Mucosa of descending colon (tissue), 3 donors: ENCODE measurements at regions not wholly inside any gene's neighbourhood (a gene's known extent, or its start where the extent isn't known, plus 50 kb on each side); places are given as distances from the start of the nearest gene placed in this dataset.

Experiments used
- ATAC-seq: fragments of 200-7000 bp; cut with Tn5 transposase; one replicate; pipeline ENCODE4 v1.9.1; 2020; ENCODE audit warnings: mild to moderate bottlenecking, moderate library complexity
- DNase-seq, 3 donors: peaks; one replicate each; pipeline ENCODE4 v3.0.0-alpha.2; 2020
- H3K36me3 ChIP-seq: fragments of 200-600 bp; one replicate; pipeline ENCODE4 v1.8.0; 2021; ENCODE audit warnings: low read depth, mild to moderate bottlenecking
- H3K4me1 ChIP-seq: fragments of 200-600 bp; one replicate; pipeline ENCODE4 v1.8.0; 2021; ENCODE audit warnings: low read depth, mild to moderate bottlenecking
- H3K4me3 ChIP-seq: fragments of 200-600 bp; one replicate; pipeline ENCODE4 v1.8.0; 2021; ENCODE audit warnings: mild to moderate bottlenecking
- H3K9me3 ChIP-seq: fragments of 200-600 bp; one replicate; pipeline ENCODE4 v1.8.0; 2021; ENCODE audit warnings: mild to moderate bottlenecking
- intact Hi-C, 2 donors: fragments of 100-400 bp; cut with DNase I in 1 of 2; cut with micrococcal nuclease in 1 of 2; formaldehyde crosslinking; loops; one replicate each; pipeline versions ENCODE4 v1.11.0 to v1.11.1; 2022; cut with DNase I, micrococcal nuclease
- TF ChIP-seq, protein P1 (sequence below): fragments of 200-600 bp; IDR thresholded peaks from one replicate; pipeline ENCODE4 v1.8.0; 2022; ENCODE audit warnings: antibody characterized with exemption, mild to moderate bottlenecking
- donor health status: DM: no; HTN: no; CAD: no; lungs with moderate emphysema.
- donor health status: DM: no; HTN: no; CAD: no.
- donor health status: DM: no; HTN: yes; CAD: no.

DNA sequence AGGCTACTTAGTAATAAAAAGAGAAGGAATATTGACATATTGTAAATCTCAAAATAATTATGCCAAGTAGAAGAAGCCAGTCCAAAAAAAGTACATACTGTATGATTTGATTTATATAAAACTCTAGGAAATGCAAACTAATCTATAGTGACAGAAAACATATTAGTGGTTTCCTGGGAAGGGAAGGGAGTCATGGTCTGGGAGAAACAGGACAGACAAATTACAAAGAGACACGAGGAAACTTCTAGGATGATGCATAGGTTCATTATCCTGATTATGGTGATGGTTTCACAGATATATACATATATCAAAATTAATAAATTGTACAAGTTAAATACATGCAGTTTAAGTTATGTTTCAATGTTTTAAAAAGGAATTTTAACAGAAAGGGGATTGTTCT is 81.0 kb upstream of the GOLGA8B start:
- DNase-seq (no peak), ATAC-seq (no peak)
- H3K36me3 ChIP-seq, result no peaks in the 10 kb centered on the region
- no peaks in the 10 kb centered on the region for H3K9me3 ChIP-seq
- TF ChIP-seq, protein P1, sequence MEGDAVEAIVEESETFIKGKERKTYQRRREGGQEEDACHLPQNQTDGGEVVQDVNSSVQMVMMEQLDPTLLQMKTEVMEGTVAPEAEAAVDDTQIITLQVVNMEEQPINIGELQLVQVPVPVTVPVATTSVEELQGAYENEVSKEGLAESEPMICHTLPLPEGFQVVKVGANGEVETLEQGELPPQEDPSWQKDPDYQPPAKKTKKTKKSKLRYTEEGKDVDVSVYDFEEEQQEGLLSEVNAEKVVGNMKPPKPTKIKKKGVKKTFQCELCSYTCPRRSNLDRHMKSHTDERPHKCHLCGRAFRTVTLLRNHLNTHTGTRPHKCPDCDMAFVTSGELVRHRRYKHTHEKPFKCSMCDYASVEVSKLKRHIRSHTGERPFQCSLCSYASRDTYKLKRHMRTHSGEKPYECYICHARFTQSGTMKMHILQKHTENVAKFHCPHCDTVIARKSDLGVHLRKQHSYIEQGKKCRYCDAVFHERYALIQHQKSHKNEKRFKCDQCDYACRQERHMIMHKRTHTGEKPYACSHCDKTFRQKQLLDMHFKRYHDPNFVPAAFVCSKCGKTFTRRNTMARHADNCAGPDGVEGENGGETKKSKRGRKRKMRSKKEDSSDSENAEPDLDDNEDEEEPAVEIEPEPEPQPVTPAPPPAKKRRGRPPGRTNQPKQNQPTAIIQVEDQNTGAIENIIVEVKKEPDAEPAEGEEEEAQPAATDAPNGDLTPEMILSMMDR, result no peak
- H3K4me3 ChIP-seq, result no peak overlapping the region
- no peaks in the 10 kb centered on the region for H3K4me1 ChIP-seq
- intact Hi-C loops, result no loop called here

DNA sequence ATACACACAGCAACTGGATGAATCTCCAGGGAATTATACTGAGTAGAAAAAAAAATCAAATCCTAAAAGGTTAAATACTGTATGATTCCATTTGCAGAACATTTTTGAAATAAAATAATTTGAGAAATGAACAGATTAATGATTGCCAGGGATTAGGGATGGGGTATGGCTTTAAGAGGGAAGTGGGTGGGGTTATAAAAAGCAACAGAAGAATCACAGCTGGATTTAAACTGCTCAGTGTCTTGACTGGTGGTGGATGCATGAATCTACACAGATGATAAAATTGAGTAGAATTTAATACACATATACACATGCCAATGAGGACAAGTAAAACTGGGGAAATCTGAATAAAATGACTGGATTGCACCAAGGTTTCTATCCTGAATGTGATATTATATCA is 79.7 kb upstream of the GOLGA8B start:
- H3K9me3 ChIP-seq, result no peaks in the 10 kb centered on the region
- no peak overlapping the region for H3K4me3 ChIP-seq
- H3K4me1 ChIP-seq, result no peaks in the 10 kb centered on the region
- H3K36me3 ChIP-seq, result no peaks in the 10 kb centered on the region
- TF ChIP-seq, protein P1, result no peak
- no peak for DNase-seq
- no peak for ATAC-seq
- intact Hi-C loops, result no loop called here

DNA sequence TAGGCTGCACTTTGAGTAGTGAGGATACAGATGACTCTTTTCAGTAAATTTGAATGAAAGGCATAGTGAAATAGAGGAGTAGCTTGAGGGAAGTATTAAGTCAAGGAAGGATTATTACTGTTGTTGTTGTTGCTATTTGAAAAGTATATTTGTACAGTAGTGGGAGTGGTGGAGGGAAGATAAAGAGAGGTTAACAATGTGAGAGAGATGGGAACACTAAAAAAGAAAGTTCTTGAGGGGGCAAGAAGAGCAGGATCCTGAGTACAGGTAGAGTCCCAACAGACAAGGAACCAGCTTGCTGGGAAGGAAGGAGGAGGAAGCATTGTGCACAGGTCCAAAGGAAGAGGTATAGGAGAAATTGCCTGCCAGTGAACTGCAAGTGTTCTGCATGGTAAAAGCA is 75.6 kb upstream of the GOLGA8B start:
- TF ChIP-seq, protein P1, result no peak
- Histone ChIP-seq H3K4me1 (no peaks in the 10 kb centered on the region), H3K9me3 (no peaks in the 10 kb centered on the region), H3K4me3 (no peak overlapping the region), H3K36me3 (no peaks in the 10 kb centered on the region)
- intact Hi-C loops, result no loop called here
- ATAC-seq (no peak), DNase-seq (no peak)

DNA sequence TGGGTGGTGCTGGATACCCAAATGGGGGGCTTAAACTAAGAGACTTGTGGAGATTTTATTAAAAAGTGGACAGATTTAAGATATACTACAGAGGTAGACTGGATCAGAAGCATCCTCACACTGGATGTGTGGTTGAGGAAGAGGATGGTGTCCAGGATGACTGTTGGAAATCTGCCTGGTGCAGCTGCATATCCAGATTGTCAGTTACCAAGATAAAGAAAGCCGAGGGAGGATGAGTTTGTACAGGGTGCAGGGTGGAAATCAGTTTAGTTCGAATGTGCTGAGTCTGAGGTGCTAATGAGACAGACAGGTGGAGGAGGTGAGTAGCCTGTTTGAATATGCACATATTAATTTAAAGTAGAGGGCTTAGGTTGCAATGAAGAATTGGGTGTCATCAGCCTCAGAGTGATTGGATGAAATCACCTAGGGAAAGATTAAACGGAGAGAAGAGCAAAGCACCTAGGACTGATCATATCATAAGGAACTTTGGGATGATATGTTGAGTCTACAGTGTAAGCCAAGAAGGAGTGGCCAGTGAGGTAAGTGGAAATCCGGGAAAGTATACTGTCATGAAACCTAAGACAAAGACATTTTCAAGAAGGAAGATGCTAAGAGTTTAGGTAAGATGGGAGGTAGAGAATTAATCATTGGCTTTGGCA is 74.1 kb upstream of the GOLGA8B start:
- H3K4me1 ChIP-seq, result no peaks in the 10 kb centered on the region
- no peaks in the 10 kb centered on the region for H3K36me3 ChIP-seq
- ATAC-seq, result no peak
- TF ChIP-seq, protein P1, result no peak
- DNase-seq, result no peak
- no peak overlapping the region for H3K4me3 ChIP-seq
- no peaks in the 10 kb centered on the region for H3K9me3 ChIP-seq
- intact Hi-C loops, result no loop called here

DNA sequence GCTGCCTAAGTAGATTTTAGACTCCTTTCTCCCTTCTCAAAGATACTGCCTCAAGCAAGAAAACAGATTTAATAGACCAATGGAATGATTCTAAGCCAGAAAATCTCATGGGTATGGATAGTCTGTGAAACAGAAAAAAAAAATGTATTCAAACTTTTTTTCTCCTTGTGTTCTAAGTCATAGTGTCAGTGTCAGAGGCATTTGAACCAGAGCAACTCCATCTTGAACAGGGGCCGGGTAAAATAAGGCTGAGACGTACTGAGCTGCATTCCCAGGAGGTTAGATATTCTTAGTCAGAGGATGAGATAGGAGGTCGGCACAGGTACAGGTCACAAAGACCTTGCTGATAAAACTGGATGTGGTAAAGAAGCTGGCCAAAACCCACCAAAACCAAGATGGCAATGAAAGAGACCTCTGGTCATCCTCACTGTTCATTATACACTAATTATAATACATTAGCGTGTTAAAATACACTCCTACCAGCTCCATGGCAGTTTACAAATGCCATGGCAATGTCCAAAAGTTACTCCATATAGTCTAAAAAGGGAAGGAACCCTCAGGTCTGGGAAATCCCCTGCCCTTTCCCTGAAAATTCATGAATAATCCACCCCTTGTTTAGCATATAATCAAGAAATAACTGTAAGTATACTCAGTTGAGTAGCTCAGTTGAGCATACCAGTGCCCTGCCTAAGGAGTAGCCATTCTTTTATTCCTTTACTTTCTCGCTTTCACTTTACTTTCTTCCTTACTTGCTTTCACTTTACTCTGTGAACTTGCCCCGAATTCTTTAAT is 72.8 kb upstream of the GOLGA8B start:
- Histone ChIP-seq H3K4me1 (no peaks in the 10 kb centered on the region), H3K36me3 (no peaks in the 10 kb centered on the region), H3K4me3 (no peak overlapping the region), H3K9me3 (no peaks in the 10 kb centered on the region)
- DNase-seq (no peak), ATAC-seq (no peak)
- intact Hi-C loops, result no loop called here
- TF ChIP-seq, protein P1, result no peak
